ENCODE measurements at regions not wholly inside any gene's neighbourhood (a gene's known extent, or its start where the extent isn't known, plus 50 kb on each side); places are given as distances from the start of the nearest gene placed in this dataset.
"Not testable (repeated sequence)": the region's sequence is repeated elsewhere in the genome, so short reads cannot be mapped to it uniquely, and the experiment has no call there.

- no peak for DNase-seq (ENCODE audit: low spot score)
Measured at GRCh38 chr10:35813219-35813618, 171.1 kb upstream of the FZD8 start.

- no peak for DNase-seq (ENCODE audit: low spot score)
Measured at GRCh38 chr10:35808344-35808743, 166.2 kb upstream of the FZD8 start.

- no peak for DNase-seq (ENCODE audit: low spot score)
Measured at GRCh38 chr10:35803046-35803445, 160.9 kb upstream of the FZD8 start.

- DNase-seq (ENCODE audit: low spot score), result no peak
Measured at GRCh38 chr10:35797187-35797586, 155.1 kb upstream of the FZD8 start.

- DNase-seq (ENCODE audit: low spot score), result no peak
Measured at GRCh38 chr10:35795131-35795824, 153.2 kb upstream of the FZD8 start.

- peak; percentile 5 for DNase-seq (ENCODE audit: low spot score)
Measured at GRCh38 chr10:35794703-35795102, 152.6 kb upstream of the FZD8 start.

GRCh38 chr10:35792291-35792690, 150.2 kb upstream of the FZD8 start:
- no peak for DNase-seq (ENCODE audit: low spot score)

GRCh38 chr10:35789996-35790395, 147.9 kb upstream of the FZD8 start:
- DNase-seq (ENCODE audit: low spot score), result no peak

GRCh38 chr10:35784751-35785150, 142.7 kb upstream of the FZD8 start:
- no peak for DNase-seq (ENCODE audit: low spot score)

- no peak for DNase-seq (ENCODE audit: low spot score)
Measured at GRCh38 chr10:35783305-35783838, 141.3 kb upstream of the FZD8 start.

- DNase-seq (ENCODE audit: low spot score), result no peak
Measured at GRCh38 chr10:35781643-35782035, 139.5 kb upstream of the FZD8 start.

GRCh38 chr10:35780970-35781642, 139.0 kb upstream of the FZD8 start:
- DNase-seq (ENCODE audit: low spot score), result no peak

GRCh38 chr10:35778306-35778705, 136.2 kb upstream of the FZD8 start:
- no peak for DNase-seq (ENCODE audit: low spot score)

GRCh38 chr10:35776557-35776956, 134.5 kb upstream of the FZD8 start:
- DNase-seq (ENCODE audit: low spot score), result not testable (repeated sequence)

- no peak for DNase-seq (ENCODE audit: low spot score)
Measured at GRCh38 chr10:35774109-35774508, 132.0 kb upstream of the FZD8 start.

- no peak for DNase-seq (ENCODE audit: low spot score)
Measured at GRCh38 chr10:35770817-35771355, 128.8 kb upstream of the FZD8 start.

- no peak for DNase-seq (ENCODE audit: low spot score)
Measured at GRCh38 chr10:35769795-35770194, 127.7 kb upstream of the FZD8 start.

GRCh38 chr10:35768731-35769130, 126.6 kb upstream of the FZD8 start:
- DNase-seq (ENCODE audit: low spot score), result no peak

GRCh38 chr10:35768011-35768410, 125.9 kb upstream of the FZD8 start:
- no peak for DNase-seq (ENCODE audit: low spot score)

- no peak for DNase-seq (ENCODE audit: low spot score)
Measured at GRCh38 chr10:35765996-35766395, 123.9 kb upstream of the FZD8 start.

GRCh38 chr10:35765066-35765527, 123.0 kb upstream of the FZD8 start:
- DNase-seq (ENCODE audit: low spot score), result peak; percentile 7

- no peak for DNase-seq (ENCODE audit: low spot score)
Measured at GRCh38 chr10:35762311-35763030, 120.4 kb upstream of the FZD8 start.
